ENCODE measurements at regions not wholly inside any gene's neighbourhood (a gene's known extent, or its start where the extent isn't known, plus 50 kb on each side); places are given as distances from the start of the nearest gene placed in this dataset.

DNA sequence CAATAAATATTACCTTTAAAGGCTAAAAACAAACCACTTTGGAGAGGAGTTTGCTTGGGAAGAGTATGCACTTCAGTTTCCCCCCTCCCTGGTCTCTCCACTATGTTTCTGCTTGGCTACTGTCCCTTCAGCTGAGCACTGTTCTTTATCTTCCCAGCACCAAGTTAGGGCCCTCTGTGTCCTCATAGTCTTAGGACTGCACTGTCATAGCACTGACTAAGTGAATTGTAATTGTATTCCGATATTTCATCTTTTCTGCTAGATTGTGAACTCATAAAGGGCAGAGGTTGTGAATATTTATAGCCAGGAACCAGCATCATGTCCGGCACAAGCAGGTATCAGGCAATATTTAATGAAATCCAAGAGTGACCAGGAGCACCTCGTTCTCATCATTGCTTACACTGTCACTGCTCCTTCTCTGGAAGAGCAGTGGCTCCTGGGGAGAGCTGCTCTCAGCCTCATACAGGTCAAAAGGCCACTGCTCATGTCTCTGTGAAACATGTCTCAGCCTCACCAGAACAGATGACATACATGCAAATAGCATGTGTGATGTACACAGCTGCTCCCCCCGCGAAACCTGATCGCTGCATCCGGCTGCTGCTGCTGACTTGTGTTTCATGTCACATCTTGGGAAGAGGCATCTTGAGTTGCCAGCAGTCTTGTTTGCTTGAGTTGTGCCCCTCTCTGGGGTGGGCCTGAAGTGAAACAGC is 279.7 kb upstream of the MSX2 start:
- Histone ChIP-seq H3K27me3 (ENCODE audit: insufficient read depth, low read length) (no peaks in the 10 kb centered on the region), H3K79me2 (ENCODE audit: insufficient read depth, low read length) (no peaks in the 10 kb centered on the region), H3K36me3 (ENCODE audit: control insufficient read depth in 1 of 2, insufficient read depth in 2 of 2, low read length in 2 of 2) (no peaks in the 10 kb centered on the region), H3K9me2 (ENCODE audit: insufficient read depth) (no peaks in the 10 kb centered on the region), H3K4me2 (ENCODE audit: low read length) (no peak overlapping the region), H3K4me1 (ENCODE audit: control insufficient read depth in 1 of 2, insufficient read depth in 2 of 2, low read length in 2 of 2) (0 out of 4 replicates have a peak, but pooled peaks cover 0 to 3% of the 10 kb centered on the region in 2 experiments), H3K27ac (ENCODE audit: low read depth, low read length) (no peak overlapping the region), H2AFZ (ENCODE audit: low read depth, low read length, poor library complexity, severe bottlenecking) (no peak overlapping the region), H4K20me1 (ENCODE audit: insufficient read depth) (no peaks in the 10 kb centered on the region), H3K9me3 (ENCODE audit: control insufficient read depth in 1 of 2, insufficient read depth in 1 of 2, low read depth in 1 of 2, low read length in 2 of 2) (no peaks in the 10 kb centered on the region), H3K9ac (ENCODE audit: low read length) (no peak overlapping the region), H3K4me3 (replicated peaks in 1 of 2; ENCODE audit: low read depth in 1 of 2, low read length in 2 of 2) (no peak overlapping the region)
- ATAC-seq: no peak
- POLR2A ChIA-PET: no interaction called here
- DNase-seq (ENCODE audit: low read depth, low spot score): no peak
- intact Hi-C loops (cut with micrococcal nuclease): no loop called here
- CTCF ChIA-PET: interaction anchor here (1.2 kb wide), 1 partner anchor 20 kb away, joined by 5 read pairs; no protein-coding TSS in a partner anchor
- TF ChIP-seq ELF1 (IDR thresholded peaks at IDR 0.05; ENCODE audit: borderline replicate concordance, low read depth) (no peak), SIN3A (IDR thresholded peaks at IDR 0.05; ENCODE audit: low read depth) (no peak), POLR2AphosphoS5 (IDR thresholded peaks at IDR 0.05; ENCODE audit: low read depth, low read length) (no peak), TCF7L2 (IDR thresholded peaks at IDR 0.05; ENCODE audit: borderline replicate concordance, extremely low read depth, insufficient read depth, insufficient read length) (no peak), RAD21 (IDR thresholded peaks at IDR 0.05; ENCODE audit: low read depth) (no peak), FOSL1 (IDR thresholded peaks at IDR 0.05; ENCODE audit: low read depth) (no peak), YY1 (IDR thresholded peaks at IDR 0.05; ENCODE audit: extremely low read depth, insufficient replicate concordance, low read depth, low read length) (no peak), SRF (IDR thresholded peaks at IDR 0.05; ENCODE audit: low read depth) (no peak), ZNF274 (IDR thresholded peaks at IDR 0.05; ENCODE audit: low read depth, low read length) (no peak)
- TF ChIP-seq, protein P1, sequence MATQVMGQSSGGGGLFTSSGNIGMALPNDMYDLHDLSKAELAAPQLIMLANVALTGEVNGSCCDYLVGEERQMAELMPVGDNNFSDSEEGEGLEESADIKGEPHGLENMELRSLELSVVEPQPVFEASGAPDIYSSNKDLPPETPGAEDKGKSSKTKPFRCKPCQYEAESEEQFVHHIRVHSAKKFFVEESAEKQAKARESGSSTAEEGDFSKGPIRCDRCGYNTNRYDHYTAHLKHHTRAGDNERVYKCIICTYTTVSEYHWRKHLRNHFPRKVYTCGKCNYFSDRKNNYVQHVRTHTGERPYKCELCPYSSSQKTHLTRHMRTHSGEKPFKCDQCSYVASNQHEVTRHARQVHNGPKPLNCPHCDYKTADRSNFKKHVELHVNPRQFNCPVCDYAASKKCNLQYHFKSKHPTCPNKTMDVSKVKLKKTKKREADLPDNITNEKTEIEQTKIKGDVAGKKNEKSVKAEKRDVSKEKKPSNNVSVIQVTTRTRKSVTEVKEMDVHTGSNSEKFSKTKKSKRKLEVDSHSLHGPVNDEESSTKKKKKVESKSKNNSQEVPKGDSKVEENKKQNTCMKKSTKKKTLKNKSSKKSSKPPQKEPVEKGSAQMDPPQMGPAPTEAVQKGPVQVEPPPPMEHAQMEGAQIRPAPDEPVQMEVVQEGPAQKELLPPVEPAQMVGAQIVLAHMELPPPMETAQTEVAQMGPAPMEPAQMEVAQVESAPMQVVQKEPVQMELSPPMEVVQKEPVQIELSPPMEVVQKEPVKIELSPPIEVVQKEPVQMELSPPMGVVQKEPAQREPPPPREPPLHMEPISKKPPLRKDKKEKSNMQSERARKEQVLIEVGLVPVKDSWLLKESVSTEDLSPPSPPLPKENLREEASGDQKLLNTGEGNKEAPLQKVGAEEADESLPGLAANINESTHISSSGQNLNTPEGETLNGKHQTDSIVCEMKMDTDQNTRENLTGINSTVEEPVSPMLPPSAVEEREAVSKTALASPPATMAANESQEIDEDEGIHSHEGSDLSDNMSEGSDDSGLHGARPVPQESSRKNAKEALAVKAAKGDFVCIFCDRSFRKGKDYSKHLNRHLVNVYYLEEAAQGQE (IDR thresholded peaks at IDR 0.05; ENCODE audit: low read depth): no peak
- TF ChIP-seq, protein P2, sequence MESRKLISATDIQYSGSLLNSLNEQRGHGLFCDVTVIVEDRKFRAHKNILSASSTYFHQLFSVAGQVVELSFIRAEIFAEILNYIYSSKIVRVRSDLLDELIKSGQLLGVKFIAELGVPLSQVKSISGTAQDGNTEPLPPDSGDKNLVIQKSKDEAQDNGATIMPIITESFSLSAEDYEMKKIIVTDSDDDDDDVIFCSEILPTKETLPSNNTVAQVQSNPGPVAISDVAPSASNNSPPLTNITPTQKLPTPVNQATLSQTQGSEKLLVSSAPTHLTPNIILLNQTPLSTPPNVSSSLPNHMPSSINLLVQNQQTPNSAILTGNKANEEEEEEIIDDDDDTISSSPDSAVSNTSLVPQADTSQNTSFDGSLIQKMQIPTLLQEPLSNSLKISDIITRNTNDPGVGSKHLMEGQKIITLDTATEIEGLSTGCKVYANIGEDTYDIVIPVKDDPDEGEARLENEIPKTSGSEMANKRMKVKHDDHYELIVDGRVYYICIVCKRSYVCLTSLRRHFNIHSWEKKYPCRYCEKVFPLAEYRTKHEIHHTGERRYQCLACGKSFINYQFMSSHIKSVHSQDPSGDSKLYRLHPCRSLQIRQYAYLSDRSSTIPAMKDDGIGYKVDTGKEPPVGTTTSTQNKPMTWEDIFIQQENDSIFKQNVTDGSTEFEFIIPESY (IDR thresholded peaks at IDR 0.05; ENCODE audit: extremely low read depth, insufficient replicate concordance, low read length): no peak
- no TSS peak for BruUV-seq (replicated peaks)
- RAD21 ChIA-PET (ENCODE audit: low non-redundant PET in 1 of 2, low total read pairs in 2 of 2, uncharacterized antibody in 2 of 2, unreplicated experiment in 2 of 2): no interaction called here

All from HCT116 (cell line).